Esophagus squamous epithelium (tissue), 5 donors: ENCODE measurements at regions not wholly inside any gene's neighbourhood (a gene's known extent, or its start where the extent isn't known, plus 50 kb on each side); places are given as distances from the start of the nearest gene placed in this dataset.

Experiments
- DNase-seq: peaks from one replicate; lab custom pipeline; 2025; lab: John Stamatoyannopoulos, UW
- H3K27ac ChIP-seq, 4 donors: fragments of 200-600 bp; sonication (generic); one replicate each; pipeline ENCODE4 v1.5.1; 2016 to 2019; ENCODE audit warnings: mild to moderate bottlenecking in 1 of 4
- H3K27me3 ChIP-seq, 4 donors: fragments of 200-600 bp; sonication (generic); 1 replicate in 3 of 4; 2 replicates in 1 of 4; pipeline versions ENCODE4 v1.5.1 to v1.6.0; 2017 to 2021; ENCODE audit warnings: antibody characterized with exemption in 1 of 4
- H3K36me3 ChIP-seq, 3 donors: fragments of 200-600 bp; sonication (generic); one replicate each; pipeline ENCODE4 v1.5.1; 2016 to 2019
- H3K4me1 ChIP-seq, 3 donors: fragments of 200-600 bp; sonication (generic); one replicate each; pipeline ENCODE4 v1.5.1; 2017 to 2019
- H3K4me3 ChIP-seq, 4 donors: fragments of 200-600 bp; sonication (generic); 1 replicate in 3 of 4; 2 replicates in 1 of 4; pipeline ENCODE4 v1.5.1; 2016 to 2019; ENCODE audit warnings: mild to moderate bottlenecking in 2 of 4, moderate library complexity in 1 of 4
- H3K9me3 ChIP-seq, 3 donors: fragments of 200-600 bp; sonication (generic); one replicate each; pipeline ENCODE4 v1.5.1; 2016 to 2019
- CTCF ChIP-seq, 6 experiments: fragments of 450-650 bp in 4 of 6; fragments of 200-600 bp in 2 of 6; sonication (generic) in 2 of 6; IDR thresholded peaks; one replicate each; pipeline ENCODE4 v1.5.1; 2016 to 2019; ENCODE audit warnings: antibody characterized with exemption in 6 of 6, mild to moderate bottlenecking in 4 of 6, moderate library complexity in 4 of 6
- POLR2A ChIP-seq, 4 donors: fragments of 450-650 bp; IDR thresholded peaks; one replicate each; pipeline ENCODE4 v1.6.1; 2017; ENCODE audit warnings: antibody characterized with exemption in 4 of 4, mild to moderate bottlenecking in 4 of 4, moderate library complexity in 3 of 4
- WGBS, 2 donors: methylation state at CpG; one replicate each; pipeline ENCODE4 v1.1.5; 2018; 5-methylcytosine and 5-hydroxymethylcytosine counted together
- intact Hi-C: fragments of 100-400 bp; cut with DNase I; formaldehyde crosslinking; loops from one replicate; pipeline ENCODE4 v1.15.0; 2022
- donor health status: DM: yes; HTN: yes; CAD: no.

- TF ChIP-seq CTCF (IDR thresholded peaks at IDR 0.05) (no peak), POLR2A (IDR thresholded peaks at IDR 0.05) (no peak)
- intact Hi-C loops = no loop called here
- Histone ChIP-seq H3K4me1 (peaks cover 0 to 11% (median 0%) of the 10 kb centered on the region in 3 donors), H3K27ac (no peak overlapping the region), H3K36me3 (no peaks in the 10 kb centered on the region), H3K27me3 (no peaks in the 10 kb centered on the region), H3K4me3 (no peak overlapping the region), H3K9me3 (no peaks in the 10 kb centered on the region)
- DNase-seq = no peak
- WGBS, 2 donors = 31 to 41% methylated on average over 2 of the region's 2 CpGs
Measured at GRCh38 chr14:46401066-46401465, 250.5 kb downstream of the RPL10L start.

GRCh38 chr14:46399049-46399448 lies 252.5 kb downstream of the RPL10L start:
- Histone ChIP-seq H3K36me3 (no peaks in the 10 kb centered on the region), H3K4me1 (no peaks in the 10 kb centered on the region), H3K27ac (no peak overlapping the region), H3K4me3 (no peak overlapping the region), H3K27me3 (no peaks in the 10 kb centered on the region), H3K9me3 (no peaks in the 10 kb centered on the region)
- intact Hi-C loops = no loop called here
- WGBS, 2 donors = 74 to 80% methylated on average over 5 of the region's 5 CpGs
- no peak for DNase-seq
- TF ChIP-seq POLR2A (IDR thresholded peaks at IDR 0.05) (no peak), CTCF (IDR thresholded peaks at IDR 0.05) (no peak)

GRCh38 chr14:46384611-46385010 lies 267.0 kb downstream of the RPL10L start:
- Histone ChIP-seq H3K4me1 (no peaks in the 10 kb centered on the region), H3K4me3 (no peak overlapping the region), H3K36me3 (no peaks in the 10 kb centered on the region), H3K27ac (no peak overlapping the region), H3K27me3 (no peaks in the 10 kb centered on the region), H3K9me3 (no peaks in the 10 kb centered on the region)
- 82 to 89% methylated on average over 10 of the region's 10 CpGs for WGBS, 2 donors
- DNase-seq = no peak
- TF ChIP-seq CTCF (IDR thresholded peaks at IDR 0.05) = no peak
- no peak for TF ChIP-seq POLR2A (IDR thresholded peaks at IDR 0.05)
- intact Hi-C loops = no loop called here

GRCh38 chr14:46381674-46382073 lies 269.9 kb downstream of the RPL10L start:
- H3K27me3 ChIP-seq = no peaks in the 10 kb centered on the region
- TF ChIP-seq POLR2A (IDR thresholded peaks at IDR 0.05) (no peak), CTCF (IDR thresholded peaks at IDR 0.05) (no peak)
- intact Hi-C loops = no loop called here
- H3K9me3 ChIP-seq = no peaks in the 10 kb centered on the region
- no peaks in the 10 kb centered on the region for H3K36me3 ChIP-seq
- DNase-seq = no peak
- no peak overlapping the region for H3K4me3 ChIP-seq
- no peak overlapping the region for H3K27ac ChIP-seq
- H3K4me1 ChIP-seq = no peaks in the 10 kb centered on the region
- WGBS, 2 donors = 50 to 58% methylated on average over 2 of the region's 2 CpGs

- Histone ChIP-seq H3K36me3 (no peaks in the 10 kb centered on the region), H3K4me1 (no peaks in the 10 kb centered on the region), H3K27me3 (no peaks in the 10 kb centered on the region), H3K9me3 (no peaks in the 10 kb centered on the region), H3K4me3 (no peak overlapping the region), H3K27ac (no peak overlapping the region)
- intact Hi-C loops = no loop called here
- no peak for DNase-seq
- TF ChIP-seq CTCF (IDR thresholded peaks at IDR 0.05) (no peak), POLR2A (IDR thresholded peaks at IDR 0.05) (no peak)
- WGBS, 2 donors = 77 to 82% methylated on average over 5 of the region's 5 CpGs
Measured at GRCh38 chr14:46378248-46378647, 273.3 kb downstream of the RPL10L start.
